Keratinocyte (primary cell): ENCODE measurements at regions not wholly inside any gene's neighbourhood (a gene's known extent, or its start where the extent isn't known, plus 50 kb on each side); places are given as distances from the start of the nearest gene placed in this dataset.

Source experiments
- DNase-seq: peaks from one replicate; pipeline ENCODE4 v3.0.0-alpha.2; 2011; ENCODE audit warnings: low read depth, missing footprints, low spot score
- FAIRE-seq: peaks from 2 replicates; lab custom pipeline; 2011; peaks lifted over from hg19 to GRCh38; lab: Jason Lieb, UNC
- H2AFZ ChIP-seq: 2 replicates; pipeline ENCODE4 v1.6.0; 2012; ENCODE audit warnings: low read length, control low read depth, inconsistent platforms; ENCODE audit not compliant: control insufficient read depth
- H3K27ac ChIP-seq: 2 replicates; pipeline ENCODE4 v1.5.1; 2011; ENCODE audit warnings: low read length; ENCODE audit not compliant: control insufficient read depth, insufficient read depth
- H3K27me3 ChIP-seq: 3 replicates; pipeline ENCODE4 v1.6.0; 2011; ENCODE audit warnings: low read length; ENCODE audit not compliant: control insufficient read depth, insufficient read depth; ENCODE audit errors: extremely low read depth
- H3K36me3 ChIP-seq, 2 experiments: 2 replicates in 1 of 2; 3 replicates in 1 of 2; pipeline ENCODE4 v1.5.1; 2011; ENCODE audit warnings: low read length in 2 of 2, mild to moderate bottlenecking in 1 of 2; ENCODE audit not compliant: control insufficient read depth in 2 of 2, insufficient read depth in 2 of 2; ENCODE audit errors: extremely low read depth in 1 of 2
- H3K4me1 ChIP-seq: 3 replicates; pipeline ENCODE4 v1.5.1; 2011; ENCODE audit warnings: low read length; ENCODE audit not compliant: control insufficient read depth, insufficient read depth; ENCODE audit errors: extremely low read depth
- H3K4me2 ChIP-seq: 3 replicates; pipeline ENCODE4 v1.6.0; 2011; ENCODE audit warnings: low read depth, low read length; ENCODE audit not compliant: control insufficient read depth, insufficient read depth; ENCODE audit errors: extremely low read depth
- H3K4me3 ChIP-seq, 3 experiments: fragments of 200-600 bp in 1 of 3; sonication (generic) in 1 of 3; 2 replicates in 2 of 3; 3 replicates in 1 of 3; pipeline ENCODE4 v1.5.1; 2011 to 2016; ENCODE audit warnings: low read length in 3 of 3, mild to moderate bottlenecking in 3 of 3, control low read depth in 2 of 3, inconsistent platforms in 1 of 3, low read depth in 1 of 3, mixed read lengths in 1 of 3, mixed run types in 1 of 3, moderate library complexity in 1 of 3; ENCODE audit not compliant: control insufficient read depth in 2 of 3, insufficient read depth in 2 of 3; ENCODE audit errors: extremely low read depth in 1 of 3
- H3K79me2 ChIP-seq: 2 replicates; pipeline ENCODE4 v1.6.0; 2012; ENCODE audit warnings: low read length; ENCODE audit not compliant: control insufficient read depth, insufficient read depth
- H3K9ac ChIP-seq: 3 replicates; pipeline ENCODE4 v1.6.0; 2011; ENCODE audit warnings: low read length; ENCODE audit not compliant: control insufficient read depth, insufficient read depth; ENCODE audit errors: extremely low read depth
- H3K9me1 ChIP-seq: 3 replicates; pipeline ENCODE4 v1.6.0; 2011; ENCODE audit warnings: low read length; ENCODE audit not compliant: control insufficient read depth, insufficient read depth; ENCODE audit errors: extremely low read depth
- H3K9me3 ChIP-seq: 2 replicates; pipeline ENCODE4 v1.5.1; 2012; ENCODE audit warnings: low read depth, low read length; ENCODE audit not compliant: control insufficient read depth
- H4K20me1 ChIP-seq: 3 replicates; pipeline ENCODE4 v1.6.0; 2011; ENCODE audit warnings: low read length; ENCODE audit not compliant: control insufficient read depth, insufficient read depth; ENCODE audit errors: extremely low read depth
- CTCF ChIP-seq, 3 experiments: IDR thresholded peaks in 1 of 3; conservative IDR thresholded peaks in 1 of 3; optimal IDR thresholded peaks in 1 of 3; 2 replicates in 2 of 3; 3 replicates in 1 of 3; pipeline versions ENCODE3 to v1.5.1; 2011; ENCODE audit warnings: low read length in 3 of 3, mild to moderate bottlenecking in 3 of 3, moderate library complexity in 2 of 3, control low read depth in 1 of 3, inconsistent platforms in 1 of 3; ENCODE audit not compliant: insufficient read depth in 2 of 3; ENCODE audit errors: extremely low read depth in 1 of 3
- EZH2 ChIP-seq: IDR thresholded peaks from one replicate; pipeline ENCODE4 v1.6.1; 2012; ENCODE audit warnings: inconsistent platforms, mild to moderate bottlenecking, low read length, moderate library complexity
- dilution Hi-C: fragments of 300-500 bp; cut with MboI; formaldehyde crosslinking; loops from one replicate; pipeline ENCODE4 v1.7.0; 2020; ENCODE audit warnings: low sequenced_read_pairs; ENCODE audit not compliant: extremely low pct_ligation_motif_present

DNA sequence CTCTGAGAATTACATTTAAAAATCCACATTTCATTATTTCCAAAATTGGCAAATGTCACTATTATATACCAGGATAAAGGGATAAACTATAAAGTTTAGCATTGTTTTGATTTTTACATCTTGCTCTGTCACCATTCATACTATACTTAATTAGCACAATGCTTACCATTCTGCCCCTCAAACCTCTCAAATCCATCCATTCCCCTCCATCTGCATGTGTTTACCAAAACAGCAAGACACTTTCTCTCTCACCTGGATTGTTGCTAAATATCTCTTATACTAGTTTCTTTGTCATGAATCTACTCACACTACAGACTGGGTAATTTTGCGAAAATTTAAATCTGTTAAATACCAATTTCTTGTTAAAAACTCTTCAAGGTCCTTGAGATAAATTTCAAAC, 496.1 kb downstream of the NR4A2 start:
- no peaks in the 10 kb centered on the region for H3K9me3 ChIP-seq
- H3K4me2 ChIP-seq: no peak overlapping the region
- dilution Hi-C loops: no loop called here
- no peaks in the 10 kb centered on the region for H4K20me1 ChIP-seq
- H2AFZ ChIP-seq: no peak overlapping the region
- H3K9me1 ChIP-seq: no peaks in the 10 kb centered on the region
- FAIRE-seq (no peak), DNase-seq (no peak)
- H3K36me3 ChIP-seq: no peaks in the 10 kb centered on the region
- TF ChIP-seq CTCF (optimal IDR thresholded peaks at IDR 0.05 in 1 of 3, IDR thresholded peaks at IDR 0.05 in 1 of 3, conservative IDR thresholded peaks at IDR 0.05 in 1 of 3; ENCODE audit: extremely low read depth in 1 of 3, insufficient read depth in 2 of 3, low read length in 3 of 3) (no peak), EZH2 (no peak)
- H3K27ac ChIP-seq: no peak overlapping the region
- H3K4me3 ChIP-seq: no peak overlapping the region
- no peak overlapping the region for H3K9ac ChIP-seq
- no peaks in the 10 kb centered on the region for H3K4me1 ChIP-seq
- H3K27me3 ChIP-seq: no peaks in the 10 kb centered on the region
- H3K79me2 ChIP-seq: no peaks in the 10 kb centered on the region

DNA sequence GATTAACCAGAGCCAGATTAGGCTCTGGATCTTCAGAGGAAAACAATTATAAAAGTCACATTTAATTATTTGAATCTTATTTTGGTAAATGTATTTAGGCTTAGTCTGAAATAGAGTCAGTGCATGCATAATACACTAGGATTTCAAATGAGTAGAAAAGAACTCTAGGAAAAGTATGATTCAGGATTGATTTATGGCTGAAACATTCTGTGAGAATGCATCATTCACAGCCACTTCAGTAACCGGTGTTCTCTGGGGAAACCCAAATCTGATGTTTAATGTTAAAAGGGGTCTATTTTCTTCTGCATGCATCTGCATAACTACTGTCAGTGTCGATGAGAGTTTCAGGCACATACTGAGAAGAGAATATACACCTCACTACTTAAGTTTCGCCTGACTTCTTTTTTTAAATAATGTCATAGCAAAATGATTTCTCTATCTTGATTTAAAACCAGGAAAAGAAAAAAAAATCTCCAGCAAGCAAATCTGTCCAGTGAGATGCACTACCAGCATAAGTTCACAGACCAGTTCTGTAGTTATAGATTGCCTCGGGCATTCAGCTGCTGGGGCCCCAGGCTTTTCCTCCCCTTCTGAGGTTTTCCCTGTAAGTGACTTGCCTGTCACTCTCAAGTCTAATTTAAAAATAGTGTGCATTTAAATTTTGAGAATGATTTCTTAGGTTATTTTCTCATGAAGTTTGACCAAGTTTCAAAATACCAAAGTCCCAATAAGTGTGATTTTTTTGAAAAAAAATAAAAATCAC, 501.5 kb downstream of the NR4A2 start:
- no peak overlapping the region for H2AFZ ChIP-seq
- no peaks in the 10 kb centered on the region for H4K20me1 ChIP-seq
- H3K27ac ChIP-seq: no peak overlapping the region
- no peak overlapping the region for H3K9ac ChIP-seq
- no peaks in the 10 kb centered on the region for H3K4me1 ChIP-seq
- dilution Hi-C loops: no loop called here
- H3K27me3 ChIP-seq: no peaks in the 10 kb centered on the region
- H3K79me2 ChIP-seq: no peaks in the 10 kb centered on the region
- no peaks in the 10 kb centered on the region for H3K36me3 ChIP-seq
- FAIRE-seq (no peak), DNase-seq (no peak)
- no peaks in the 10 kb centered on the region for H3K9me1 ChIP-seq
- H3K9me3 ChIP-seq: no peaks in the 10 kb centered on the region
- H3K4me2 ChIP-seq: no peak overlapping the region
- H3K4me3 ChIP-seq: no peak overlapping the region
- no peak for TF ChIP-seq CTCF (optimal IDR thresholded peaks at IDR 0.05 in 1 of 3, IDR thresholded peaks at IDR 0.05 in 1 of 3, conservative IDR thresholded peaks at IDR 0.05 in 1 of 3; ENCODE audit: extremely low read depth in 1 of 3, insufficient read depth in 2 of 3, low read length in 3 of 3)
- no peak for TF ChIP-seq EZH2
